ENCODE measurements at regions not wholly inside any gene's neighbourhood (a gene's known extent, or its start where the extent isn't known, plus 50 kb on each side); places are given as distances from the start of the nearest gene placed in this dataset.
"Not testable (repeated sequence)": the region's sequence is repeated elsewhere in the genome, so short reads cannot be mapped to it uniquely, and the experiment has no call there.

DNA sequence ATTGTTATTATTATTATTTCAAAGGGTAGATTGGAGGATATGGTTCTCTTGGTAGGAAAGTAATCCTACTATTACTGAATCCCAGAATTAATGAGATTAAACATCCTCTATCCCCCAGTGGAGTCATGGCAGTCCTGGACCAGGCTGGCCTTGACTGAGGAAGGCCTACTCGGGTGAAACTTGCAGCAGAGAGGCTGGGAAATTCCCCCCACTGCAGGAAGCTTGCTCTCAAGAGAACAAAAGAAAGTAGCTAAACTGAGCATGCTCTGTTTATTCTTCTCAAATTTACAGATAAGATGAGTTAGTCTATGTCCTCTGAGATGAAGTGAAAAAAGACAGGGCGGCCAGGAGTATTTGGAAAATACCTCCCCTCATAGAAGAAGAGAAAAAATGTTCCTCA lies 233.9 kb upstream of the RPS23 start:
- no peak overlapping the region for H3K27ac ChIP-seq

DNA sequence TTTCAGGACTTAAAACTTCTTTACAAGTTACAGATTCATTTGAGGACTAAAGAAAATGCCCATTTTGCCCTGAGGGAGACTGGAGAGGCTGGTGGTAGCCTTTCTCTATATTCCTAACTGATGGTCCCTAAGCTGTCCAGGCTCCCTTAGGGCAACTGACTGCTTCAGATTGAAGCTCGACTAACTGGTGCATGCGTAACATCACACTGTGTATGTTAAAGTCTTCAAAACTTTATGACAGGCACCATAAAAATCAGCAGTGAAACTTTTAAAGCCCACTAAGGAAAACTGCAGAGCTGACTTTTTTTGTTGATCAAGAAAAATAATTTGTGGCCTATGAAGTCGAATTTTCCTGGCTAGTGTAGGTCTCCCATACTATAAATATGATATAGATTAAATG lies 233.0 kb upstream of the RPS23 start:
- intact Hi-C loops (cut with DNase I; ENCODE audit: low total_unique reads) = no loop called here
- WGBS, 5 donors = 76 to 92% (median 88%) methylated on average over 3 of the region's 3 CpGs
- H3K27me3 ChIP-seq (replicated peaks in 1 of 7) = no peaks in the 10 kb centered on the region
- no peak overlapping the region for H3K4me3 ChIP-seq
- no peak for DNase-seq
- TF ChIP-seq POLR2AphosphoS5 (IDR thresholded peaks at IDR 0.05) = no peak
- no peak for TF ChIP-seq CTCF (IDR thresholded peaks at IDR 0.05 in 8 of 11, conservative IDR thresholded peaks at IDR 0.05 in 3 of 11)
- TF ChIP-seq POLR2A (IDR thresholded peaks at IDR 0.05) = no peak
- no peaks in the 10 kb centered on the region for H3K4me1 ChIP-seq
- no peaks in the 10 kb centered on the region for H3K36me3 ChIP-seq
- peaks cover 0 to 14% (median 6%) of the 10 kb centered on the region in 8 donors for H3K9me3 ChIP-seq
- H3K27ac ChIP-seq = no peak overlapping the region

More for the DNA sequence above, 233.9 kb upstream of the RPS23 start:
- TF ChIP-seq POLR2A (IDR thresholded peaks at IDR 0.05) = no peak
- TF ChIP-seq CTCF (IDR thresholded peaks at IDR 0.05 in 8 of 11, conservative IDR thresholded peaks at IDR 0.05 in 3 of 11) = no peak
- TF ChIP-seq POLR2AphosphoS5 (IDR thresholded peaks at IDR 0.05) = no peak
- peaks cover 0 to 7% (median under 1%) of the 10 kb centered on the region in 8 donors for H3K9me3 ChIP-seq
- intact Hi-C loops (cut with DNase I; ENCODE audit: low total_unique reads) = no loop called here
- DNase-seq = no peak
- H3K4me3 ChIP-seq = no peak overlapping the region
- no peaks in the 10 kb centered on the region for H3K4me1 ChIP-seq
- WGBS, 5 donors = 45 to 64% (median 50%) methylated on average over 2 of the region's 2 CpGs
- H3K36me3 ChIP-seq = no peaks in the 10 kb centered on the region
- H3K27me3 ChIP-seq (replicated peaks in 1 of 7) = no peaks in the 10 kb centered on the region

DNA sequence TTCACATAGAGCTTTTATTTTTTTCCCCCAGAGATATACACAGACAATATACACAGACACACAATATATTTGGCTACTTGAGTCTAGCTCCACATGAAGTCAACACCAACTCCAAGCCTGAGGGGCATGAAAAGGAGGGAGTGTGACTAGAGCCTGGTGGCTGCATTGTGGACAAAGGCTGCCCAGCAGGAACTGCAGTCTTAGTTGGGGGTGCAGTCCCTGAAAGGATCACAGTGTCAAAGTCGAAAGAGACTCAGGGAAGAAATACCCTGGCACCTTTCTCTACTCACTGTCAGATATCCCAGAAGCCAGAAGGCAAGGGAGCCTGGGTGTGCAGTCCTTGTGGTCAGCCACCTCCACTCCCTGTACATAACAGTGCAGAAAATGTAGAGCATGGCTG lies 231.6 kb upstream of the RPS23 start:
- H3K4me1 ChIP-seq = no peaks in the 10 kb centered on the region
- H3K36me3 ChIP-seq = no peaks in the 10 kb centered on the region
- 56 to 76% (median 74%) methylated on average over 1 of the region's 1 CpG for WGBS, 5 donors
- no peak for DNase-seq
- H3K9me3 ChIP-seq = peaks cover 0 to 14% (median 6%) of the 10 kb centered on the region in 8 donors
- intact Hi-C loops (cut with DNase I; ENCODE audit: low total_unique reads) = no loop called here
- TF ChIP-seq POLR2AphosphoS5 (IDR thresholded peaks at IDR 0.05) (no peak), POLR2A (IDR thresholded peaks at IDR 0.05) (no peak), CTCF (IDR thresholded peaks at IDR 0.05 in 8 of 11, conservative IDR thresholded peaks at IDR 0.05 in 3 of 11) (no peak)
- H3K27me3 ChIP-seq (replicated peaks in 1 of 7) = no peaks in the 10 kb centered on the region
- no peak overlapping the region for H3K4me3 ChIP-seq
- no peak overlapping the region for H3K27ac ChIP-seq

DNA sequence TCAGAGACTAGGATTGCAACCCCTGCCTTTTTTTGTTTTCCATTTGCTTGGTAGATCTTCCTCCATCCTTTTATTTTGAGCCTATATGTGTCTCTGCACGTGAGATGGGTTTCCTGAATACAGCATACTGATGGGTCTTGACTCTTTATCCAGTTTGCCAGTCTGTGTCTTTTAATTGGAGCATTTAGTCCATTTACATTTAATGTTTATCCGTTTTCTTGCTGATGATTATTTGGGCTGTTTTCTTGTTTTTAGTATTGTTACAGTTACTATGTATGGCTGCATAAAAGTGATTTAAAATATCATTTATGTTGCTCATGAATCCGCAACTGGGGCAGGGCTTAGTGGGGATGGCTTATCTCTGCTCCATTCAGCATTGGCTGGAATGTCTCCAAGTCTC lies 228.2 kb upstream of the RPS23 start:
- peaks cover 0 to 14% (median 6%) of the 10 kb centered on the region in 8 donors for H3K9me3 ChIP-seq
- 76 to 95% (median 87%) methylated on average over 2 to 3 of the region's 3 CpGs for WGBS, 5 donors
- intact Hi-C loops (cut with DNase I; ENCODE audit: low total_unique reads); H3K36me3 ChIP-seq; DNase-seq; H3K4me3 ChIP-seq; H3K4me1 ChIP-seq; H3K27ac ChIP-seq; H3K27me3 ChIP-seq (replicated peaks in 1 of 7): not testable (repeated sequence)

GRCh38 chr5:82499725-82500244 lies 221.6 kb upstream of the RPS23 start:
- 76 to 87% (median 83%) methylated on average over 2 of the region's 2 CpGs for WGBS, 5 donors
- DNase-seq = no peak
- Histone ChIP-seq H3K4me3 (no peak overlapping the region), H3K36me3 (no peaks in the 10 kb centered on the region), H3K4me1 (no peaks in the 10 kb centered on the region), H3K27me3 (replicated peaks in 1 of 7) (no peaks in the 10 kb centered on the region), H3K27ac (no peak overlapping the region), H3K9me3 (no peaks in the 10 kb centered on the region)
- TF ChIP-seq POLR2AphosphoS5 (IDR thresholded peaks at IDR 0.05) = no peak
- TF ChIP-seq POLR2A (IDR thresholded peaks at IDR 0.05) = no peak
- TF ChIP-seq CTCF (IDR thresholded peaks at IDR 0.05 in 8 of 11, conservative IDR thresholded peaks at IDR 0.05 in 3 of 11) = no peak
- intact Hi-C loops (cut with DNase I; ENCODE audit: low total_unique reads) = no loop called here
